Left ventricle myocardium inferior (tissue), 1 donor: ENCODE measurements at regions not wholly inside any gene's neighbourhood (a gene's known extent, or its start where the extent isn't known, plus 50 kb on each side); places are given as distances from the start of the nearest gene placed in this dataset.

Source experiments
- DNase-seq: peaks from one replicate; pipeline ENCODE4 v3.0.0-alpha.2; 2020
- H3K27ac ChIP-seq: fragments of 200-600 bp; replicated peaks from 2 replicates; pipeline ENCODE4 v1.8.0; 2021
- H3K27me3 ChIP-seq: fragments of 200-600 bp; 2 replicates; pipeline ENCODE4 v1.8.0; 2021; ENCODE audit warnings: low read depth
- H3K36me3 ChIP-seq: fragments of 200-600 bp; 2 replicates; pipeline ENCODE4 v1.8.0; 2021
- H3K4me1 ChIP-seq: fragments of 200-600 bp; 2 replicates; pipeline ENCODE4 v1.8.0; 2021
- H3K4me3 ChIP-seq: fragments of 200-600 bp; 2 replicates; pipeline ENCODE4 v1.8.0; 2021; ENCODE audit warnings: mild to moderate bottlenecking, moderate library complexity
- H3K9me3 ChIP-seq: fragments of 200-600 bp; replicated peaks from 2 replicates; pipeline ENCODE4 v1.8.0; 2021
- CTCF ChIP-seq: fragments of 200-600 bp; IDR thresholded peaks from 2 replicates; pipeline ENCODE4 v1.8.0; 2021; ENCODE audit warnings: antibody characterized with exemption, mild to moderate bottlenecking, borderline replicate concordance
- intact Hi-C: fragments of 100-400 bp; cut with micrococcal nuclease; formaldehyde crosslinking; loops from one replicate; pipeline ENCODE4 v1.11.0; 2022
- donor health status: DM: no; HTN: yes; CAD: no; lungs with severe emphysema.

- no peak overlapping the region for H3K4me3 ChIP-seq
- no peak for DNase-seq
- no peaks in the 10 kb centered on the region for H3K27me3 ChIP-seq
- H3K4me1 ChIP-seq: no peaks in the 10 kb centered on the region
- intact Hi-C loops: no loop called here
- TF ChIP-seq CTCF: no peak
- H3K9me3 ChIP-seq: peaks cover 12% of the 10 kb centered on the region
- no peak overlapping the region for H3K27ac ChIP-seq
- no peaks in the 10 kb centered on the region for H3K36me3 ChIP-seq
Measured at GRCh38 chr3:75118779-75119178, 504.3 kb upstream of the CNTN3 start.

GRCh38 chr3:75126556-75126955, 512.1 kb upstream of the CNTN3 start:
- Histone ChIP-seq H3K4me3 (no peak overlapping the region), H3K4me1 (no peaks in the 10 kb centered on the region), H3K36me3 (no peaks in the 10 kb centered on the region), H3K27me3 (no peaks in the 10 kb centered on the region), H3K27ac (no peak overlapping the region), H3K9me3 (no peaks in the 10 kb centered on the region)
- no peak for DNase-seq
- no peak for TF ChIP-seq CTCF
- intact Hi-C loops: no loop called here

- Histone ChIP-seq H3K27me3 (no peaks in the 10 kb centered on the region), H3K36me3 (no peaks in the 10 kb centered on the region), H3K27ac (no peak overlapping the region), H3K9me3 (no peaks in the 10 kb centered on the region), H3K4me3 (no peak overlapping the region), H3K4me1 (no peaks in the 10 kb centered on the region)
- DNase-seq: no peak
- intact Hi-C loops: no loop called here
- no peak for TF ChIP-seq CTCF
Measured at GRCh38 chr3:75129101-75129500, 514.6 kb upstream of the CNTN3 start.

- Histone ChIP-seq H3K4me1 (no peaks in the 10 kb centered on the region), H3K4me3 (no peak overlapping the region), H3K9me3 (peaks cover 7% of the 10 kb centered on the region), H3K36me3 (no peaks in the 10 kb centered on the region), H3K27me3 (no peaks in the 10 kb centered on the region), H3K27ac (no peak overlapping the region)
- intact Hi-C loops: no loop called here
- DNase-seq: no peak
- no peak for TF ChIP-seq CTCF
Measured at GRCh38 chr3:75136100-75136897, 521.8 kb upstream of the CNTN3 start.

- Histone ChIP-seq H3K4me1 (no peaks in the 10 kb centered on the region), H3K27me3 (no peaks in the 10 kb centered on the region), H3K36me3 (no peaks in the 10 kb centered on the region), H3K27ac (no peak overlapping the region), H3K9me3 (peaks cover 7% of the 10 kb centered on the region), H3K4me3 (no peak overlapping the region)
- no peak for TF ChIP-seq CTCF
- intact Hi-C loops: no loop called here
- DNase-seq: no peak
Measured at GRCh38 chr3:75138345-75138744, 523.9 kb upstream of the CNTN3 start.
